Retinal pigment epithelial cell (primary cell): ENCODE measurements at regions not wholly inside any gene's neighbourhood (a gene's known extent, or its start where the extent isn't known, plus 50 kb on each side); places are given as distances from the start of the nearest gene placed in this dataset.

Source experiments
- DNase-seq: peaks from one replicate; pipeline ENCODE4 v3.0.0-alpha.2; 2010; ENCODE audit warnings: low read depth
- H3K4me3 ChIP-seq: 2 replicates; pipeline ENCODE4 v1.5.1; 2011; ENCODE audit warnings: mild to moderate bottlenecking, low read length, control low read depth, moderate library complexity
- CTCF ChIP-seq: conservative IDR thresholded peaks from 2 replicates; pipeline ENCODE4 v1.5.1; 2011; ENCODE audit warnings: low read depth, low read length, control low read depth, inconsistent platforms

- no peak for DNase-seq
- TF ChIP-seq CTCF: no peak
- no peak overlapping the region for H3K4me3 ChIP-seq
Measured at GRCh38 chr2:66701251-66701650, 266.3 kb downstream of the MEIS1 start.

GRCh38 chr2:66701656-66702055 lies 266.7 kb downstream of the MEIS1 start:
- no peak for TF ChIP-seq CTCF
- no peak overlapping the region for H3K4me3 ChIP-seq
- no peak for DNase-seq

- no peak for DNase-seq
- H3K4me3 ChIP-seq: no peak overlapping the region
- no peak for TF ChIP-seq CTCF
Measured at GRCh38 chr2:66702301-66702700, 267.4 kb downstream of the MEIS1 start.

GRCh38 chr2:66704786-66705185 lies 269.9 kb downstream of the MEIS1 start:
- no peak for DNase-seq
- no peak for TF ChIP-seq CTCF
- H3K4me3 ChIP-seq: no peak overlapping the region

GRCh38 chr2:66714610-66715009 lies 279.7 kb downstream of the MEIS1 start:
- H3K4me3 ChIP-seq: no peak overlapping the region
- DNase-seq: no peak
- no peak for TF ChIP-seq CTCF

- H3K4me3 ChIP-seq: no peak overlapping the region
- TF ChIP-seq CTCF: no peak
- no peak for DNase-seq
Measured at GRCh38 chr2:66717218-66717905, 282.4 kb downstream of the MEIS1 start.

GRCh38 chr2:66717973-66718372 lies 283.0 kb downstream of the MEIS1 start:
- no peak for TF ChIP-seq CTCF
- no peak for DNase-seq
- no peak overlapping the region for H3K4me3 ChIP-seq
